Stimulated activated CD8-positive, alpha-beta memory T cell treated with anti-CD3 and anti-CD28 coated beads, Interleukin-7, amount 100 ng/mL, for 1 hour (primary cell): ENCODE measurements at regions not wholly inside any gene's neighbourhood (a gene's known extent, or its start where the extent isn't known, plus 50 kb on each side); places are given as distances from the start of the nearest gene placed in this dataset.
A peak's percentile ranks its signal among the peaks of the same experiment; 100 is the strongest.
"Not testable (repeated sequence)": the region's sequence is repeated elsewhere in the genome, so short reads cannot be mapped to it uniquely, and the experiment has no call there.

Experiments
- DNase-seq, 2 donors: peaks; one replicate each; pipeline ENCODE4 v3.0.0-alpha.2; 2020; ENCODE audit warnings: low read depth in 2 of 2

- no peak for DNase-seq
These were observed 191.8 kb downstream of the TMEM200A start for GRCh38 chr6:130557481-130558112.

GRCh38 chr6:130558131-130558530, 192.3 kb downstream of the TMEM200A start:
- DNase-seq: no peak

GRCh38 chr6:130559166-130559565, 193.3 kb downstream of the TMEM200A start:
- no peak for DNase-seq

- DNase-seq: no peak
These were observed 194.4 kb downstream of the TMEM200A start for GRCh38 chr6:130560231-130560630.

- not testable (repeated sequence) for DNase-seq
These were observed 195.3 kb downstream of the TMEM200A start for GRCh38 chr6:130561159-130561558.

- DNase-seq: no peak
These were observed 199.9 kb downstream of the TMEM200A start for GRCh38 chr6:130565696-130566095.

GRCh38 chr6:130574146-130574545, 208.3 kb downstream of the TMEM200A start:
- no peak for DNase-seq

- DNase-seq: no peak
These were observed 209.7 kb downstream of the TMEM200A start for GRCh38 chr6:130575557-130575956.

GRCh38 chr6:130575971-130576370, 210.2 kb downstream of the TMEM200A start:
- DNase-seq: peak in 1 of 2 donors; percentile 13

GRCh38 chr6:130577178-130577919, 211.5 kb downstream of the TMEM200A start:
- DNase-seq: no peak

- DNase-seq: no peak
These were observed 212.9 kb downstream of the TMEM200A start for GRCh38 chr6:130578713-130579112.

- no peak for DNase-seq
These were observed 217.5 kb downstream of the TMEM200A start for GRCh38 chr6:130583268-130583667.

GRCh38 chr6:130585587-130585986, 219.8 kb downstream of the TMEM200A start:
- no peak for DNase-seq

GRCh38 chr6:130587778-130588520, 222.1 kb downstream of the TMEM200A start:
- no peak for DNase-seq

GRCh38 chr6:130593200-130593599, 227.4 kb downstream of the TMEM200A start:
- no peak for DNase-seq

GRCh38 chr6:130593948-130594347, 228.1 kb downstream of the TMEM200A start:
- DNase-seq: no peak

- DNase-seq: no peak
These were observed 228.9 kb upstream of the SMLR1 start for GRCh38 chr6:130598021-130598989.

GRCh38 chr6:130600880-130601341, 226.3 kb upstream of the SMLR1 start:
- no peak for DNase-seq

GRCh38 chr6:130602151-130602770, 224.9 kb upstream of the SMLR1 start:
- no peak for DNase-seq

- no peak for DNase-seq
These were observed 223.8 kb upstream of the SMLR1 start for GRCh38 chr6:130603391-130603790.

- no peak for DNase-seq
These were observed 222.3 kb upstream of the SMLR1 start for GRCh38 chr6:130604841-130605399.
